Fibroblast of lung (primary cell): ENCODE measurements at regions not wholly inside any gene's neighbourhood (a gene's known extent, or its start where the extent isn't known, plus 50 kb on each side); places are given as distances from the start of the nearest gene placed in this dataset.
"Not testable (repeated sequence)": the region's sequence is repeated elsewhere in the genome, so short reads cannot be mapped to it uniquely, and the experiment has no call there.

Experiments
- CTCF ChIP-seq, 2 donors: IDR thresholded peaks in 1 of 2; conservative IDR thresholded peaks in 1 of 2; 1 replicate in 1 of 2; 2 replicates in 1 of 2; pipeline ENCODE4 v1.5.1; 2011 to 2012; ENCODE audit warnings: low read length in 2 of 2, control low read depth in 1 of 2, inconsistent platforms in 1 of 2, low read depth in 1 of 2, mild to moderate bottlenecking in 1 of 2
- EZH2 ChIP-seq: IDR thresholded peaks from 2 replicates; pipeline ENCODE4 v1.5.1; 2012; ENCODE audit warnings: low read length, control low read depth, mild to moderate bottlenecking; ENCODE audit errors: missing control alignments

GRCh38 chr5:7310656-7311055 is 85.3 kb upstream of the ADCY2 start:
- TF ChIP-seq CTCF (conservative IDR thresholded peaks at IDR 0.05 in 1 of 2, IDR thresholded peaks at IDR 0.05 in 1 of 2; ENCODE audit: low read depth in 1 of 2, low read length in 2 of 2); EZH2: not testable (repeated sequence)
